Fibroblast of lung (primary cell): ENCODE measurements at regions not wholly inside any gene's neighbourhood (a gene's known extent, or its start where the extent isn't known, plus 50 kb on each side); places are given as distances from the start of the nearest gene placed in this dataset.

Experiments used
- EZH2 ChIP-seq: IDR thresholded peaks from 2 replicates; pipeline ENCODE4 v1.5.1; 2012; ENCODE audit warnings: low read length, control low read depth, mild to moderate bottlenecking; ENCODE audit errors: missing control alignments
- TF ChIP-seq, protein P1 (sequence below), 2 donors: IDR thresholded peaks in 1 of 2; conservative IDR thresholded peaks in 1 of 2; 1 replicate in 1 of 2; 2 replicates in 1 of 2; pipeline ENCODE4 v1.5.1; 2011 to 2012; ENCODE audit warnings: low read length in 2 of 2, control low read depth in 1 of 2, inconsistent platforms in 1 of 2, low read depth in 1 of 2, mild to moderate bottlenecking in 1 of 2

DNA sequence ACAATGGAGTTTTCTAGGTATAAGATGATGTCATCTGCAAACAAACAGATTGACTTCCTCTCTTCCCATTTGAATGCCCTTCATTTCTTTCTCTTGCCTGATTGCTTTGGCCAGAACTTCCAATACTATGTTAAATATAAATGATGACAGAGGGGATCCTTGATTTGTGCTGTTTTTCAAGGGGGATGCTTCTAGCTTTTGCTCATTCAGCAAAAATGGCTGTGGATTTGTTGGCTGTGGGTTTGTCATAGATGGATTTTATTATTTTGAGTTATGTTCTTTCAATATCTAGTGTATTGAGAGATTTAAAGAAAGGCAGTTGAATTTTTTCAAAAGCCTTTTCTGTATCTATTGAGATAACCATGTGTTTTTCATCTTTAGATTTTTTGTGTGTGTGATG, 662.4 kb upstream of the EYS start:
- TF ChIP-seq, protein P1, sequence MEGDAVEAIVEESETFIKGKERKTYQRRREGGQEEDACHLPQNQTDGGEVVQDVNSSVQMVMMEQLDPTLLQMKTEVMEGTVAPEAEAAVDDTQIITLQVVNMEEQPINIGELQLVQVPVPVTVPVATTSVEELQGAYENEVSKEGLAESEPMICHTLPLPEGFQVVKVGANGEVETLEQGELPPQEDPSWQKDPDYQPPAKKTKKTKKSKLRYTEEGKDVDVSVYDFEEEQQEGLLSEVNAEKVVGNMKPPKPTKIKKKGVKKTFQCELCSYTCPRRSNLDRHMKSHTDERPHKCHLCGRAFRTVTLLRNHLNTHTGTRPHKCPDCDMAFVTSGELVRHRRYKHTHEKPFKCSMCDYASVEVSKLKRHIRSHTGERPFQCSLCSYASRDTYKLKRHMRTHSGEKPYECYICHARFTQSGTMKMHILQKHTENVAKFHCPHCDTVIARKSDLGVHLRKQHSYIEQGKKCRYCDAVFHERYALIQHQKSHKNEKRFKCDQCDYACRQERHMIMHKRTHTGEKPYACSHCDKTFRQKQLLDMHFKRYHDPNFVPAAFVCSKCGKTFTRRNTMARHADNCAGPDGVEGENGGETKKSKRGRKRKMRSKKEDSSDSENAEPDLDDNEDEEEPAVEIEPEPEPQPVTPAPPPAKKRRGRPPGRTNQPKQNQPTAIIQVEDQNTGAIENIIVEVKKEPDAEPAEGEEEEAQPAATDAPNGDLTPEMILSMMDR (conservative IDR thresholded peaks at IDR 0.05 in 1 of 2, IDR thresholded peaks at IDR 0.05 in 1 of 2; ENCODE audit: low read depth in 1 of 2, low read length in 2 of 2) = no peak
- TF ChIP-seq EZH2 = no peak
